SU-DHL-6 (cell line): ENCODE measurements at regions not wholly inside any gene's neighbourhood (a gene's known extent, or its start where the extent isn't known, plus 50 kb on each side); places are given as distances from the start of the nearest gene placed in this dataset.

ENCODE experiments used
- CTCF ChIP-seq: fragments of 200-600 bp; sonication (generic); IDR thresholded peaks from one replicate; pipeline ENCODE4 v1.5.1; 2017; ENCODE audit warnings: antibody characterized with exemption, mild to moderate bottlenecking, low read length, moderate library complexity; ENCODE audit not compliant: insufficient read depth, poor library complexity, severe bottlenecking
- EZH2phosphoT487 ChIP-seq: fragments of 200-600 bp; sonication (generic), shearing (Covaris generic); conservative IDR thresholded peaks from 2 replicates; pipeline ENCODE4 v1.6.1; 2018; ENCODE audit warnings: mild to moderate bottlenecking, antibody characterized with exemption, low read length, moderate library complexity, mixed read lengths

- no peak for TF ChIP-seq EZH2phosphoT487
- no peak for TF ChIP-seq CTCF
Observed at GRCh38 chr5:92944903-92945604, 636.0 kb downstream of the NR2F1-AS1 start.
